ENCODE measurements at regions not wholly inside any gene's neighbourhood (a gene's known extent, or its start where the extent isn't known, plus 50 kb on each side); places are given as distances from the start of the nearest gene placed in this dataset.

- H3K27me3 ChIP-seq, result no peaks in the 10 kb centered on the region
- intact Hi-C loops (cut with DNase I; ENCODE audit: low total_unique reads), result no loop called here
- no peak for DNase-seq
- H3K4me1 ChIP-seq, result no peaks in the 10 kb centered on the region
- no peak overlapping the region for H3K27ac ChIP-seq
- H3K4me3 ChIP-seq, result no peak overlapping the region
- TF ChIP-seq, protein P1, sequence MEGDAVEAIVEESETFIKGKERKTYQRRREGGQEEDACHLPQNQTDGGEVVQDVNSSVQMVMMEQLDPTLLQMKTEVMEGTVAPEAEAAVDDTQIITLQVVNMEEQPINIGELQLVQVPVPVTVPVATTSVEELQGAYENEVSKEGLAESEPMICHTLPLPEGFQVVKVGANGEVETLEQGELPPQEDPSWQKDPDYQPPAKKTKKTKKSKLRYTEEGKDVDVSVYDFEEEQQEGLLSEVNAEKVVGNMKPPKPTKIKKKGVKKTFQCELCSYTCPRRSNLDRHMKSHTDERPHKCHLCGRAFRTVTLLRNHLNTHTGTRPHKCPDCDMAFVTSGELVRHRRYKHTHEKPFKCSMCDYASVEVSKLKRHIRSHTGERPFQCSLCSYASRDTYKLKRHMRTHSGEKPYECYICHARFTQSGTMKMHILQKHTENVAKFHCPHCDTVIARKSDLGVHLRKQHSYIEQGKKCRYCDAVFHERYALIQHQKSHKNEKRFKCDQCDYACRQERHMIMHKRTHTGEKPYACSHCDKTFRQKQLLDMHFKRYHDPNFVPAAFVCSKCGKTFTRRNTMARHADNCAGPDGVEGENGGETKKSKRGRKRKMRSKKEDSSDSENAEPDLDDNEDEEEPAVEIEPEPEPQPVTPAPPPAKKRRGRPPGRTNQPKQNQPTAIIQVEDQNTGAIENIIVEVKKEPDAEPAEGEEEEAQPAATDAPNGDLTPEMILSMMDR (IDR thresholded peaks at IDR 0.05), result no peak
- TF ChIP-seq POLR2A (IDR thresholded peaks at IDR 0.05), result no peak
- no peaks in the 10 kb centered on the region for H3K9me3 ChIP-seq
- no peaks in the 10 kb centered on the region for H3K36me3 ChIP-seq
These were observed 149.6 kb downstream of the LINC00237 start for GRCh38 chr20:20956513-20956931.

DNA sequence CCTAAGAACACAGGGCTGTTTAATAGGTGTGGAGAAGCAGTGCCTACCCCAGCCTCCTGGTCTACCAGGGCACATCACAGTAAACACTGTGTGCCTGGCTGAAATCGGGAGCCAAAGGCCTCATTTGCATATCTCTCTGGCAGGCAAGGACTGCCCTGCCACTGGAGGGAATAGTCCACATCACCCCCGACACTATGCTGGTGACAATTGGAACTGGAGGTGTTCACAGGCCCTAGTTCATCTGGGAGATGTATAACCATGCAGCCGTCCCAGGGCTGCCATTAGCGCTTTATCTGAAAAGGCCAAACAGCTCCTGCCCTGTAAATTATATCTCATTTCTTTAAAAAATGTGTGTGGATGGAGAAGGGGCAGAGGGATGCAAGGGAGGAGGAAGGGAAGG lies 150.3 kb downstream of the LINC00237 start:
- Histone ChIP-seq H3K27me3 (no peaks in the 10 kb centered on the region), H3K4me1 (no peaks in the 10 kb centered on the region), H3K4me3 (no peak overlapping the region), H3K36me3 (no peaks in the 10 kb centered on the region), H3K27ac (no peak overlapping the region), H3K9me3 (no peaks in the 10 kb centered on the region)
- no peak for TF ChIP-seq POLR2A (IDR thresholded peaks at IDR 0.05)
- TF ChIP-seq, protein P1 (IDR thresholded peaks at IDR 0.05), result no peak
- intact Hi-C loops (cut with DNase I; ENCODE audit: low total_unique reads), result no loop called here
- DNase-seq, result no peak

DNA sequence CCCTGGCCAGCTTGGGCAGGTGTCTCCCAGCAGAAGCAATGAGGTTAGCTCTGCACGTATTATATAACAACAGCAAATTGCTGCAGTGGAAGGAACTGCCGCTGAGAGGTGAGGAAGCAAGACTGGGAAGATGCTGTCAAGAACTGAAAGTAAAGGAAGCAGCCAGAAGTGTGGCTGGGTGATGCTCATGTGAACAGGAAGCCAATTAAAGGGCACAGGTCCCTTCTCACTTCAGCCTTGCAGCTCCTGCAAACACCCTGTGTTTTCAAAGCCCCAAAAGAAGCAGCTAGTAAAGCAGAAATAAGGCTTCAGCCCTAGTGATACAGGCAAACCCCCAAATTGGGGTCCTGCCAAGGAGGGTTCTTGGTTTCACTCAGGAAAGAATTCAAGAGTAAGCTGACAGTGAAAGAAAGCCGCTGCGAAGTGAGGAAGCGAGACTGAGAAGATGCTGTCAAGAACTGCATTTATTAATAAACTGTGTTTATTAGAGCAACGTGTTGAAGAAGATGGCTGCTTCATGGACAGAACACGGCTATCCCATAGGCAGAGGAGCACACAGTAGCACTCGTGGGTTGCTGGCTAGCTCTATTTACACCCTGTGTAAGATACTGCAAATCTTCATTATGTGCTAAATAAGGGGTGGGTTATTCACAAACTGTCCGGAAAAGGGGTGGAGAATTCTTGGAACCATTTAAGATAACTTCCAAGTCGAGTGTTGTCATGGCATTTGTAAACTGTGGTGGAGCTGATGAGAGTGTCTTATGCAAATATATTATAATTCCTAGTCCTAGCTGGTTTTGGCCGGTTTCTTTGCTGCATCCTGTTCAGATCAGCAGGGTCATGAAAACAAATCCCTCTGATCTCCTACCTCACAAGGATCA lies 152.2 kb downstream of the LINC00237 start:
- intact Hi-C loops (cut with DNase I; ENCODE audit: low total_unique reads), result no loop called here
- H3K4me1 ChIP-seq, result no peaks in the 10 kb centered on the region
- no peaks in the 10 kb centered on the region for H3K36me3 ChIP-seq
- no peak overlapping the region for H3K4me3 ChIP-seq
- no peak for DNase-seq
- no peak overlapping the region for H3K27ac ChIP-seq
- H3K27me3 ChIP-seq, result no peaks in the 10 kb centered on the region
- H3K9me3 ChIP-seq, result no peaks in the 10 kb centered on the region
- TF ChIP-seq, protein P1 (IDR thresholded peaks at IDR 0.05), result no peak
- no peak for TF ChIP-seq POLR2A (IDR thresholded peaks at IDR 0.05)

- Histone ChIP-seq H3K27ac (no peak overlapping the region), H3K27me3 (no peaks in the 10 kb centered on the region), H3K4me1 (no peaks in the 10 kb centered on the region), H3K36me3 (no peaks in the 10 kb centered on the region), H3K4me3 (no peak overlapping the region), H3K9me3 (no peaks in the 10 kb centered on the region)
- intact Hi-C loops (cut with DNase I; ENCODE audit: low total_unique reads), result no loop called here
- DNase-seq, result no peak
- TF ChIP-seq, protein P1 (IDR thresholded peaks at IDR 0.05), result no peak
- TF ChIP-seq POLR2A (IDR thresholded peaks at IDR 0.05), result no peak
These were observed 155.5 kb downstream of the LINC00237 start for GRCh38 chr20:20950620-20951019.

DNA sequence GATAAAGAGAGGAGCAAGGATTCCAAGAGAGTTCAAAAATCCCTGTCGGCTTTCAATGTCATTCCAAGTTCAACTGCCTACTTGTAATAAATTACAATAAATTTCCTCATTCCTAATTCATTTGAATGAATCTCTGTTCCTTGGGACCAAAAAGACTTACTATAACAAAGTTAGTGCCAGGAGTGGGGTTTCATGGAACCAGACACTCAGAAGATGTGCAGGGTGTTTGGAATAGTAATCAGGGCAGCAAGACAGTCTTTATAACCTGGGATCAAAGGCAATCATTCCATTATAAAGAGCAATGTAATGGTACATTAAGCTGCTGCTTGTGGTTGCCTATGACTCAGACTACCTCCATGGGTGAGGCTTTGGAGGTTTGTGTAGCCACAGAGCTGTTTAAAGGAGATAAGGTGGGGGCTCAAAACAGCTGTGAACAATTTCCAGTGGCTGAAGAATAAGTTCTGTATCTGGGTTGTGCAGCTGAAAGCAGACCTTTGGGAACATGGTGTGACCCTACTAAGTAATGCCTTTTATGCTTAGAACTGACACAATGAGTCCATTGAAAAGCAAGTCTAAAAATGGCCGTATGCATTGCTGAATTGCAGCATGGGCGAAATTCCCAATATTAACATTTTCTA lies 159.9 kb downstream of the LINC00237 start:
- TF ChIP-seq, protein P1 (IDR thresholded peaks at IDR 0.05), result no peak
- TF ChIP-seq POLR2A (IDR thresholded peaks at IDR 0.05), result no peak
- no peaks in the 10 kb centered on the region for H3K4me1 ChIP-seq

More for the DNA sequence above, 159.9 kb downstream of the LINC00237 start:
- Histone ChIP-seq H3K36me3 (no peaks in the 10 kb centered on the region), H3K4me3 (no peak overlapping the region), H3K27ac (no peak overlapping the region), H3K27me3 (no peaks in the 10 kb centered on the region), H3K9me3 (no peaks in the 10 kb centered on the region)
- no peak for DNase-seq
- intact Hi-C loops (cut with DNase I; ENCODE audit: low total_unique reads), result no loop called here
